Inferior parietal cortex (tissue), 1 donor: ENCODE measurements at regions not wholly inside any gene's neighbourhood (a gene's known extent, or its start where the extent isn't known, plus 50 kb on each side); places are given as distances from the start of the nearest gene placed in this dataset.

Source experiments
- DNase-seq: peaks from one replicate; pipeline ENCODE4 v3.0.0-alpha.2; 2016; ENCODE audit errors: extremely low spot score

- DNase-seq: no peak
Observed at GRCh38 chrX:116226665-116227484, 56.3 kb downstream of the AGTR2 start.

- no peak for DNase-seq
Observed at GRCh38 chrX:116230130-116230898, 59.8 kb downstream of the AGTR2 start.

GRCh38 chrX:116232833-116233232, 62.3 kb downstream of the AGTR2 start:
- no peak for DNase-seq

GRCh38 chrX:116236666-116237065, 66.1 kb downstream of the AGTR2 start:
- no peak for DNase-seq

GRCh38 chrX:116238093-116238492, 67.5 kb downstream of the AGTR2 start:
- no peak for DNase-seq

GRCh38 chrX:116238567-116239255, 68.2 kb downstream of the AGTR2 start:
- no peak for DNase-seq

GRCh38 chrX:116239944-116240840, 69.6 kb downstream of the AGTR2 start:
- DNase-seq: no peak

- DNase-seq: no peak
Observed at GRCh38 chrX:116241001-116241400, 70.5 kb downstream of the AGTR2 start.

- DNase-seq: no peak
Observed at GRCh38 chrX:116243039-116243438, 72.5 kb downstream of the AGTR2 start.

- no peak for DNase-seq
Observed at GRCh38 chrX:116246261-116246660, 75.7 kb downstream of the AGTR2 start.

- no peak for DNase-seq
Observed at GRCh38 chrX:116267511-116268040, 97.0 kb downstream of the AGTR2 start.

GRCh38 chrX:116272322-116272721, 101.8 kb downstream of the AGTR2 start:
- DNase-seq: no peak

GRCh38 chrX:116272861-116273260, 102.3 kb downstream of the AGTR2 start:
- DNase-seq: no peak

GRCh38 chrX:116276261-116276660, 105.7 kb downstream of the AGTR2 start:
- no peak for DNase-seq

GRCh38 chrX:116277351-116278225, 107.0 kb downstream of the AGTR2 start:
- DNase-seq: no peak

- no peak for DNase-seq
Observed at GRCh38 chrX:116278826-116279225, 108.3 kb downstream of the AGTR2 start.

GRCh38 chrX:116281106-116281505, 110.6 kb downstream of the AGTR2 start:
- no peak for DNase-seq

- DNase-seq: no peak
Observed at GRCh38 chrX:116282751-116283150, 112.2 kb downstream of the AGTR2 start.

GRCh38 chrX:116284400-116284799, 113.9 kb downstream of the AGTR2 start:
- no peak for DNase-seq

- no peak for DNase-seq
Observed at GRCh38 chrX:116285501-116285900, 115.0 kb downstream of the AGTR2 start.
